ENCODE measurements at regions not wholly inside any gene's neighbourhood (a gene's known extent, or its start where the extent isn't known, plus 50 kb on each side); places are given as distances from the start of the nearest gene placed in this dataset.

DNA sequence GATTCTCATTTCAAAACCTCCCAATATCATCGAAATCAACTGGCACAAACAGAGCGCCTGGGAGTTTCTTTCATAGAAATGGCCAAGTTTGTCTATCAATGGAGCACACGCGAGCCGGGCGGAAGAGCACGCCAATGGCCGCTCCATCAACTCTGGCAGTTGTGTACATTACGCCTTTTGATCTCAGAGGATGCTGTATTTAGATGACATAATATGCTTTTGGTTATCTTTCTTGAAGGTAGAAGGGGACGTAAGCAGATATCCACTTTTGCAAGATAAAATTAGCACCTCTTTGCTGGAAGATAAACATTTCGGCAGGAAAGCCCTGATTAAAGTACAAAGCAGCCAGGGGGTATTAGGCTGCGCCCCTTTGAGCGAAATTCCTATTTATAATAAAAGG lies 287.4 kb downstream of the IRF8 start:
- 78 to 82% (median 80%) methylated on average over 13 of the region's 13 CpGs for WGBS, 3 donors
- DNase-seq (no peak), FAIRE-seq (no peak)
- no peak overlapping the region for H3K27ac ChIP-seq (ENCODE audit: low read depth in 1 of 3, low read length in 2 of 3)
- H3K4me3 ChIP-seq (ENCODE audit: low read depth in 1 of 3, low read length in 3 of 3): no peak overlapping the region
- H3K36me3 ChIP-seq (ENCODE audit: control insufficient read depth in 3 of 3, insufficient read depth in 2 of 3, low read depth in 1 of 3, low read length in 3 of 3): no peaks in the 10 kb centered on the region
- no peaks in the 10 kb centered on the region for H3K4me1 ChIP-seq (ENCODE audit: control insufficient read depth in 3 of 3, insufficient read depth in 2 of 3, low read depth in 1 of 3, low read length in 2 of 3)
- peaks cover 0 to 5% (median 0%) of the 10 kb centered on the region in 3 donors for H3K27me3 ChIP-seq (ENCODE audit: control insufficient read depth in 3 of 3, insufficient read depth in 3 of 3, low read length in 3 of 3)
- no peaks in the 10 kb centered on the region for H3K9me3 ChIP-seq (ENCODE audit: control insufficient read depth in 2 of 2, insufficient read depth in 1 of 2, low read depth in 1 of 2, low read length in 1 of 2)

DNA sequence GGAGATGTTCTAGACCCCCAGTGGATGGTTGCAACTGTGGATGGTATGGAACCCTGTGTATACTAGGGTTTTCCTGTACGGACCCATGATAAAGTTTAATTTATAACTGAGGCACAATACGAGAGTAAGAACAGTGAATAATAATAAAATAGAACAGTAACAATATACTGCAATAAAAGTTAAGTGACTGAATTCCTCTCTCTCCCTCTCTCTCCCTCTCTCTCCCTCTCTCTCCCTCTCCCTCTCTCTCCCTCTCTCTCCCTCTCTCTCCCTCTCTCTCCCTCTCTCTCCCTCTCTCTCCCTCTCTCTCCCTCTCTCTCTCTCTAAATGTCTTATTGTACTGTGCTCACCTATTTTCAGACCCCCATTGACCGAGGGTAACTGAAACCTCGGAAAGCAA lies 291.0 kb downstream of the IRF8 start:
- peaks cover 0 to 14% (median 0%) of the 10 kb centered on the region in 3 donors for H3K27me3 ChIP-seq (ENCODE audit: control insufficient read depth in 3 of 3, insufficient read depth in 3 of 3, low read length in 3 of 3)
- H3K4me3 ChIP-seq (ENCODE audit: low read depth in 1 of 3, low read length in 3 of 3): no peak overlapping the region
- no peak for DNase-seq
- WGBS, 3 donors: 43 to 63% (median 54%) methylated on average over 4 of the region's 4 CpGs
- no peak for FAIRE-seq
- H3K4me1 ChIP-seq (ENCODE audit: control insufficient read depth in 3 of 3, insufficient read depth in 2 of 3, low read depth in 1 of 3, low read length in 2 of 3): no peaks in the 10 kb centered on the region
- no peaks in the 10 kb centered on the region for H3K36me3 ChIP-seq (ENCODE audit: control insufficient read depth in 3 of 3, insufficient read depth in 2 of 3, low read depth in 1 of 3, low read length in 3 of 3)
- H3K27ac ChIP-seq (ENCODE audit: low read depth in 1 of 3, low read length in 2 of 3): no peak overlapping the region
- no peaks in the 10 kb centered on the region for H3K9me3 ChIP-seq (ENCODE audit: control insufficient read depth in 2 of 2, insufficient read depth in 1 of 2, low read depth in 1 of 2, low read length in 1 of 2)

DNA sequence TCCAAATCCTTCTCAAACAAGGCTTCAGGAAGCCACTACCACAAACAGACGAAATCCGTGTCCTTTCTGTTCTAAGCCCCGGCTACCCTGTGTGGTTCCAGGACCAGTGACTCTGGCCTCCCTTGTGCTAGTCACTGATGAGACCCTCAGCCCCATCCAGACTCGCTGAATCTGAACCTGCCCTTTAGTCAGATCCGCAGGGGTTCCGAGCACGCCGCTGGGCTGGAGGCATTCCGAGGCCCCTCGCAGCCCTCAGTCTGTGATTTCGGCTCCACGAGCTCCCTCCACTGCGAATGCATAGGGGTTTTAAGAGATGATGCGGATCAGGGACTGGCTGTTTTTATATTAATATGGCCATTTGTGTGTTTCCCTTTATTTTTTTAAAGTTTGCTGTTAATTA lies 292.7 kb downstream of the IRF8 start:
- H3K27ac ChIP-seq (ENCODE audit: low read depth in 1 of 3, low read length in 2 of 3): peak overlapping the region in 2 of 3 donors; percentile 22 to 71
- H3K4me3 ChIP-seq (ENCODE audit: low read depth in 1 of 3, low read length in 3 of 3): no peak overlapping the region

DNA sequence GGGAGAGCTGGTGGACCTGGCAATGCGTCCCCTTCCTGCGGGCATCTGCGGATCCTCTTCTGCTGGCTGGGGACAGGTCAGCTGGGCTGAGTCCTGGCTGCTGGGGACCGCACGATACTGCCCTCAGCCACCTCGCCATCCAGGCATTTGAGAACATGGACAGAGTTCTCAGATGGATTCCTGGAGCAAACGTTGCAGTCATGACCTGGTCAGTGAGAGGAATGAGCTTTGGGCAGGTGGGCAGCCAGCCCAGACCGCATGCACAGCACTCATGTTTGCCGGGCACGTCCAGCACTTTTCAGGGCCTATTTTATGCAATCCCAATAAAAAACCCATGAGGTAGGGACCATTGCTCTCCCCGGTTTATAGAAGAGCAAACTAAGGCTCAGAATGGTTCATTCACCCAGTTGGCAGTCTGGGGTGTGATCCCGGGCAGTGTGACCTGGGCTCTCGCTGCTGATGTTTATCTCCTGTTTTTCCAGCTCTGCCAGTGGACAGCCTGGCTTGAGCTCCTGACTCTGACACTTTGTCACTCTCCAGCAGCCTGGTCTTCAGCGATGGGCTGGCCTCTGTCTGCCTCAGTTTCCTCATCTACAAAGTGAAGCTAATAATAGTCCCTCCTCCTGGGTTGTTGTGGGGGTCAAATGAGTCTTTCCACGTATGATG lies 294.7 kb downstream of the IRF8 start:
- WGBS, 3 donors: 77 to 80% (median 77%) methylated on average over 15 of the region's 15 CpGs
- Histone ChIP-seq H3K4me3 (ENCODE audit: low read depth in 1 of 3, low read length in 3 of 3) (no peak overlapping the region), H3K9me3 (ENCODE audit: control insufficient read depth in 2 of 2, insufficient read depth in 1 of 2, low read depth in 1 of 2, low read length in 1 of 2) (no peaks in the 10 kb centered on the region), H3K4me1 (ENCODE audit: control insufficient read depth in 3 of 3, insufficient read depth in 2 of 3, low read depth in 1 of 3, low read length in 2 of 3) (no peaks in the 10 kb centered on the region), H3K27me3 (ENCODE audit: control insufficient read depth in 3 of 3, insufficient read depth in 3 of 3, low read length in 3 of 3) (peaks cover 3 to 36% (median 4%) of the 10 kb centered on the region in 3 donors), H3K36me3 (ENCODE audit: control insufficient read depth in 3 of 3, insufficient read depth in 2 of 3, low read depth in 1 of 3, low read length in 3 of 3) (no peaks in the 10 kb centered on the region), H3K27ac (ENCODE audit: low read depth in 1 of 3, low read length in 2 of 3) (peak overlapping the region in 2 of 3 donors; percentile 81 to 87)
- FAIRE-seq: no peak
- no peak for DNase-seq

More for the DNA sequence above, 292.7 kb downstream of the IRF8 start:
- H3K27me3 ChIP-seq (ENCODE audit: control insufficient read depth in 3 of 3, insufficient read depth in 3 of 3, low read length in 3 of 3): peaks cover 0 to 24% (median 0%) of the 10 kb centered on the region in 3 donors
- H3K36me3 ChIP-seq (ENCODE audit: control insufficient read depth in 3 of 3, insufficient read depth in 2 of 3, low read depth in 1 of 3, low read length in 3 of 3): no peaks in the 10 kb centered on the region
- WGBS, 3 donors: 62 to 70% (median 69%) methylated on average over 14 of the region's 14 CpGs
- DNase-seq (no peak), FAIRE-seq (no peak)
- no peaks in the 10 kb centered on the region for H3K4me1 ChIP-seq (ENCODE audit: control insufficient read depth in 3 of 3, insufficient read depth in 2 of 3, low read depth in 1 of 3, low read length in 2 of 3)
- H3K9me3 ChIP-seq (ENCODE audit: control insufficient read depth in 2 of 2, insufficient read depth in 1 of 2, low read depth in 1 of 2, low read length in 1 of 2): no peaks in the 10 kb centered on the region

DNA sequence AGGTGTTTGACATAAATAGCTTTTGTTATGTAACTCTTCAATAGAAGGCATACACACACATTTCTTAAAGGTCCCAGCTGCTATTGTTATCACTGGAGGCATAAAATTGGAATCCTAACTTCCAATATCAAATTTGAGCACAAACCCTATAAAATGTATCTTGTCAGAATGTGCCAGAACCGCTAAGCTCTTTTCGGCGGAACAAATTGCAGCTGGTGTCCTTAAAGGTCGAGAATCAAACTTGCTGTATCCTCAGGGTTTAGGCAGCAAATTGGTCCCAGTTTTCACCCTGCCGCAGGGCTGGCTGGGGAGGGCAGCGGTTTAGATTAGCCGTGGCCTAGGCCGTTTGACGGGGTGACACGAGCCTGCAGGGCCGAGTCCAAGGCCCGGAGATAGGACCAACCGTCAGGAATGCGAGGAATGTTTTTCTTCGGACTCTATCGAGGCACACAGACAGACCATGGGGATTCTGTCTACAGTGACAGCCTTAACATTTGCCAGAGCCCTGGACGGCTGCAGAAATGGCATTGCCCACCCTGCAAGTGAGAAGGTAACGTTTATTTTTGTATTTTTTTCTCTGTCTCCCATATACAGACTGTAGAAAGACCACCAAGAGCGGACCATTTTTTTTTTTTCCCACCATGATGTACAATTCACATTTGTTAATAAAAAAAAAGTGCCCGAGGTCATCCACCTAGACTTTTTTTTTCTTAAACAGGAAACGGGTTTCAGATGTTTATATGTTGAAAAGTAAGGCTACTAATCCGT lies 297.1 kb downstream of the IRF8 start:
- no peak for FAIRE-seq
- H3K9me3 ChIP-seq (ENCODE audit: control insufficient read depth in 2 of 2, insufficient read depth in 1 of 2, low read depth in 1 of 2, low read length in 1 of 2): no peaks in the 10 kb centered on the region
- DNase-seq: no peak
- peaks cover 5 to 59% (median 6%) of the 10 kb centered on the region in 3 donors for H3K27me3 ChIP-seq (ENCODE audit: control insufficient read depth in 3 of 3, insufficient read depth in 3 of 3, low read length in 3 of 3)
- H3K27ac ChIP-seq (ENCODE audit: low read depth in 1 of 3, low read length in 2 of 3): peak overlapping the region in 2 of 3 donors; percentile 87
- H3K36me3 ChIP-seq (ENCODE audit: control insufficient read depth in 3 of 3, insufficient read depth in 2 of 3, low read depth in 1 of 3, low read length in 3 of 3): no peaks in the 10 kb centered on the region
- peaks cover 0 to 5% (median 0%) of the 10 kb centered on the region in 3 donors for H3K4me1 ChIP-seq (ENCODE audit: control insufficient read depth in 3 of 3, insufficient read depth in 2 of 3, low read depth in 1 of 3, low read length in 2 of 3)
- H3K4me3 ChIP-seq (ENCODE audit: low read depth in 1 of 3, low read length in 3 of 3): peak overlapping the region in 1 of 3 donors; percentile 43
- 45 to 54% (median 51%) methylated on average over 22 of the region's 22 CpGs for WGBS, 3 donors

DNA sequence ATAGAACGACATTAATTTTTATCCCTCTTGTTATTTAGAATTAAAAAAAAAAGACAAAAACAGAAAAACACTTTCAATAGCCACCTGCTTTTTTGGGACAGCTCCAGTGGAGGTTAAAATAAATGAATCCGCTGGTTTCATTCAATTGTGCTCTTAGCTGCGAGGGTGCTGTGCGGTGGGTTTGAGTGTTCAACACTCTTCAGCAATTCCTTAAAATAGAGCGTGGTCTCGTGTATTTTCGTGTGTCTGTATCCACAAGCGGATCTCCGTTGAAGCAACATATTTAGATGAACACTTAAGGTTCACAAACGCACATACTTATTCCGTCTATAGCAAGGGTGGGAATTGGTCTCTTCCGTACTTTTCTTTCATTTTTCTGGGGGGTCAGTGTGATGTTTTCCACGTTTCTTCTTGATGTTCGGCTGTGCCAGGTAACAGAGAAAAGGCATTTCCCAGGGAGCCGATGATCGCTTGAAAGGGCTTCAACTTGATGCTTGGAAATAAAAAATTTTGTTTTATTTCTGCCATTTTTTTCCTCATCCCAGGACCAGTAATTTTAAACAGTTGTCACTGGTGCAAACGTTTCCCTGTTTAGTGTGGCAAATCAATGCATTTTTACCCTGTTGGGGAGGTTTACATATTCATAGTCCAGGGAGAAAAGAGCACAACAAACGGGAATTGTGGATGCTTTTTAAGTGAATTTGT lies 297.9 kb downstream of the IRF8 start:
- Histone ChIP-seq H3K4me3 (ENCODE audit: low read depth in 1 of 3, low read length in 3 of 3) (peak overlapping the region in 1 of 3 donors; percentile 43), H3K4me1 (ENCODE audit: control insufficient read depth in 3 of 3, insufficient read depth in 2 of 3, low read depth in 1 of 3, low read length in 2 of 3) (peaks cover 0 to 5% (median 0%) of the 10 kb centered on the region in 3 donors), H3K9me3 (ENCODE audit: control insufficient read depth in 2 of 2, insufficient read depth in 1 of 2, low read depth in 1 of 2, low read length in 1 of 2) (no peaks in the 10 kb centered on the region), H3K36me3 (ENCODE audit: control insufficient read depth in 3 of 3, insufficient read depth in 2 of 3, low read depth in 1 of 3, low read length in 3 of 3) (no peaks in the 10 kb centered on the region), H3K27ac (ENCODE audit: low read depth in 1 of 3, low read length in 2 of 3) (peak overlapping the region; percentile 9 to 87 (median 87)), H3K27me3 (ENCODE audit: control insufficient read depth in 3 of 3, insufficient read depth in 3 of 3, low read length in 3 of 3) (peaks cover 5 to 64% (median 6%) of the 10 kb centered on the region in 3 donors)
- DNase-seq (no peak), FAIRE-seq (no peak)
- 67 to 77% (median 75%) methylated on average over 18 of the region's 18 CpGs for WGBS, 3 donors

DNA sequence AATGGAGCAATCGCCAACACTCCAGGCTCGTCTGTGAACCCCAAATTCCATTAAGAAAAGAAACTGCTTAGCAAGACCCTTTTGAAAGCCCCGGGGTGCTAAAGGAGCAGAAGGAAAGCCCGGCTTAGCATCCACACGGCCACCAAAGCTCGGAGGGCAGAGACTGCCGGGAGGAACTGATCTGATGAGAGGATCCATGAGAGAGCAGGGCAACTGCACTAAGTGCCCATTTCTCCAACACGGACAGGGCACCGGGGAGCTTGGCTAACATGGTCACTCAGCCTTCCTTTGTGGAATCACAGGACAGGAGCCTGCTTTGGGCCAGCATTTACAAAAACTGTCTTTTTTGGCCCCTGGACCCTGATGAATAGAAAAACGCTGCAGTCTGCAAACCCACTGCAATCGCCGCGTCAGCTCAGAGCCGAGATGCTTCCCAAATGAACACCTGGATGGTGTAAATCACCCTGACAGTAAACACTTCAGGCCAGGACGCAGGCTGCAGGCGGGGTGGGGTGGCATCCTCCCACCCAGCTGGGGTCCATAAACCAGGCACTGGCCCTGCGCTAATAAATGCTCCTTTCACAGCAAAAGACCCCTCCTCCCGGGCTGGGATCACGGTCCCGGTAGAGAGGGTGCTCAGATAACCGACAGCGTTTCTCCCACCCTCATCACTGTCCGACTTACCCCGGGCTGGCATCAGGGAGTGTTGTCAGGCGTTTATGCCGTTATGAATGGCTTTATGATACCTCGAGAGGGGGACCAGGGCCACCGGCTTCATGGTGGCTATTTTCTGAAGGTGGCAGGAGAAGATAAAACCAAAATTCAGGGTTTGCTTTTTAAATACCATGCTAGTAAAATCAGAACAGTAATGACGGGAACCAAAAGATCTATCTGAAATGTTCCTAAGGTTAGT lies 299.5 kb downstream of the IRF8 start:
- Histone ChIP-seq H3K27ac (ENCODE audit: low read depth in 1 of 3, low read length in 2 of 3) (peak overlapping the region; percentile 25 to 92 (median 87)), H3K36me3 (ENCODE audit: control insufficient read depth in 3 of 3, insufficient read depth in 2 of 3, low read depth in 1 of 3, low read length in 3 of 3) (no peaks in the 10 kb centered on the region), H3K9me3 (ENCODE audit: control insufficient read depth in 2 of 2, insufficient read depth in 1 of 2, low read depth in 1 of 2, low read length in 1 of 2) (no peaks in the 10 kb centered on the region), H3K4me3 (ENCODE audit: low read depth in 1 of 3, low read length in 3 of 3) (peak overlapping the region in 2 of 3 donors; percentile 2 to 43), H3K4me1 (ENCODE audit: control insufficient read depth in 3 of 3, insufficient read depth in 2 of 3, low read depth in 1 of 3, low read length in 2 of 3) (peaks cover 0 to 11% (median 0%) of the 10 kb centered on the region in 3 donors), H3K27me3 (ENCODE audit: control insufficient read depth in 3 of 3, insufficient read depth in 3 of 3, low read length in 3 of 3) (peaks cover 5 to 64% (median 6%) of the 10 kb centered on the region in 3 donors)
- FAIRE-seq: no peak
- WGBS, 3 donors: 19 to 20% (median 20%) methylated on average over 29 of the region's 29 CpGs
- DNase-seq: no peak
